ENCODE measurements at regions not wholly inside any gene's neighbourhood (a gene's known extent, or its start where the extent isn't known, plus 50 kb on each side); places are given as distances from the start of the nearest gene placed in this dataset.

DNA sequence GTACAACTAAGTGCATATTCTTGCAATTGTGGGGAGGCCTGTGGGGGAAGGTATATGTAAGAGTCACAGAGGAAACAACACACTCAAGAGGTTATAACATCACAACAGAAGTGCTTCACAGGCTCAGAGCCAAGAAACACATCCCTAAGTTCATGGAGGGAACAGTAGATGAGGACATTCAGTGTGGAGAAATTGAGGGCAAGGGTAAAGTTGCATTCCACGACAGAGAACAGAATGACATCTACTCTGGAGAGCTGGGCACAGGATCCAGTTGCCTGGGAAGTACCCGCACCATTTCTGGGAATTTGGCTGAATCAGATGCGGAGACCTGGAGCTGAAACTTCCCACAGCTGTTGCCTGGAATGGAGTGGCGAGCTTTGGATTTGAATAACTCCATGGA is 197.2 kb downstream of the NXNL2 start:
- H3K9me3 ChIP-seq (ENCODE audit: insufficient read depth in 2 of 2, low read depth in 1 of 2, low read length in 1 of 2): peaks cover 0 to 3% of the 10 kb centered on the region in 2 experiments; a peak in 1 of 4 replicates
- H3K18ac ChIP-seq (ENCODE audit: extremely low read depth, low read length): no peak overlapping the region
- H3K23ac ChIP-seq (ENCODE audit: insufficient read length): no peak overlapping the region
- no peak overlapping the region for H2AFZ ChIP-seq (ENCODE audit: low read length)
- H3K4me1 ChIP-seq (replicated peaks in 1 of 4; ENCODE audit: control insufficient read depth in 3 of 4, insufficient read depth in 4 of 4, low read length in 3 of 4): no peaks in the 10 kb centered on the region
- no peak for FAIRE-seq
- H2BK12ac ChIP-seq (ENCODE audit: low read depth, low read length): no peak overlapping the region
- H3K9ac ChIP-seq (replicated peaks in 1 of 4; ENCODE audit: extremely low read depth in 1 of 4, low read depth in 3 of 4, low read length in 3 of 4): no peak overlapping the region
- H4K5ac ChIP-seq (ENCODE audit: insufficient read length, low read depth, low read length): no peak overlapping the region
- ChIA-PET CTCF (ENCODE audit: partially characterized antibody) (interaction anchor here (1.7 kb wide), 1 partner anchor 8 kb away, joined by 4 read pairs; no protein-coding TSS in a partner anchor), POLR2A (ENCODE audit: partially characterized antibody) (no interaction called here)
- no peak overlapping the region for H2BK15ac ChIP-seq (ENCODE audit: low read length)
- H3K79me1 ChIP-seq (ENCODE audit: low read depth, low read length): no peaks in the 10 kb centered on the region
- H3K36me3 ChIP-seq (ENCODE audit: control insufficient read depth in 2 of 4, insufficient read depth in 4 of 4, low read length in 3 of 4): no peaks in the 10 kb centered on the region
- no peak for DNase-seq (ENCODE audit: low read depth in 1 of 2, low spot score in 2 of 2)
- 90% methylated on average over 4 of the region's 4 CpGs; no CpG with 5 or more reads in 1 of the 2 experiments for WGBS, 2 experiments (ENCODE audit: extremely low coverage in 1 of 2, insufficient coverage in 1 of 2, insufficient read length in 1 of 2, insufficient replicate concordance in 2 of 2, low coverage in 1 of 2, low lambda C conversion rate in 2 of 2, missing lambda C conversion rate in 1 of 2)
- H3K56ac ChIP-seq (replicated peaks; ENCODE audit: insufficient read length, low read depth, low read length): no peak overlapping the region
- no peak overlapping the region for H3K14ac ChIP-seq (ENCODE audit: insufficient read length)
- peaks cover 0 to 7% of the 10 kb centered on the region in 2 experiments for H4K20me1 ChIP-seq (replicated peaks in 1 of 2; ENCODE audit: control insufficient read depth in 1 of 2, insufficient read depth in 2 of 2, low read length in 2 of 2)
- H3K4me3 ChIP-seq (ENCODE audit: extremely low read depth in 1 of 4, insufficient read depth in 2 of 4, low read depth in 3 of 4, low read length in 4 of 4): no peak overlapping the region
- H4K91ac ChIP-seq (replicated peaks; ENCODE audit: insufficient read length, low read length): no peak overlapping the region
- H3K23me2 ChIP-seq (ENCODE audit: low read depth, low read length): peaks cover 10% of the 10 kb centered on the region; the same call in 1 of the 2 replicates
- no peak overlapping the region for H4K8ac ChIP-seq (ENCODE audit: extremely low read depth, insufficient read depth, low read length)
- no peak overlapping the region for H3K27ac ChIP-seq (ENCODE audit: low read depth, low read length)
- no peak overlapping the region for H2BK20ac ChIP-seq (ENCODE audit: low read length)
- no peak overlapping the region for H2BK120ac ChIP-seq (replicated peaks; ENCODE audit: low read depth, low read length)
- no peaks in the 10 kb centered on the region for H3K27me3 ChIP-seq (replicated peaks in 1 of 4; ENCODE audit: control insufficient read depth in 3 of 4, extremely low read depth in 1 of 4, insufficient read depth in 3 of 4, low read length in 3 of 4)
- H3K4ac ChIP-seq (replicated peaks; ENCODE audit: insufficient read length, low read depth, low read length): no peak overlapping the region
- no peak overlapping the region for H3K4me2 ChIP-seq (ENCODE audit: insufficient read depth in 1 of 2, low read depth in 2 of 2, low read length in 2 of 2)
- H3K79me2 ChIP-seq (ENCODE audit: control insufficient read depth in 1 of 2, insufficient read depth in 2 of 2, low read length in 2 of 2): no peaks in the 10 kb centered on the region
- no peak overlapping the region for H2AK5ac ChIP-seq (ENCODE audit: low read depth, low read length)
- no peak overlapping the region for H2BK5ac ChIP-seq (ENCODE audit: low read depth, low read length)
- TF ChIP-seq SP1 (IDR thresholded peaks at IDR 0.05; ENCODE audit: low read depth, low read length) (no peak), ATF3 (IDR thresholded peaks at IDR 0.05; ENCODE audit: insufficient read depth, low read depth, low read length) (no peak)

All from H1 (cell line).